HG03103 (cell line): ENCODE measurements at regions not wholly inside any gene's neighbourhood (a gene's known extent, or its start where the extent isn't known, plus 50 kb on each side); places are given as distances from the start of the nearest gene placed in this dataset.

Experiments used
- ATAC-seq: cut with Tn5 transposase; IDR thresholded peaks from one replicate; pipeline ENCODE4 v1.9.1; 2021; ENCODE audit warnings: low read depth; ENCODE audit not compliant: unreplicated experiment

DNA sequence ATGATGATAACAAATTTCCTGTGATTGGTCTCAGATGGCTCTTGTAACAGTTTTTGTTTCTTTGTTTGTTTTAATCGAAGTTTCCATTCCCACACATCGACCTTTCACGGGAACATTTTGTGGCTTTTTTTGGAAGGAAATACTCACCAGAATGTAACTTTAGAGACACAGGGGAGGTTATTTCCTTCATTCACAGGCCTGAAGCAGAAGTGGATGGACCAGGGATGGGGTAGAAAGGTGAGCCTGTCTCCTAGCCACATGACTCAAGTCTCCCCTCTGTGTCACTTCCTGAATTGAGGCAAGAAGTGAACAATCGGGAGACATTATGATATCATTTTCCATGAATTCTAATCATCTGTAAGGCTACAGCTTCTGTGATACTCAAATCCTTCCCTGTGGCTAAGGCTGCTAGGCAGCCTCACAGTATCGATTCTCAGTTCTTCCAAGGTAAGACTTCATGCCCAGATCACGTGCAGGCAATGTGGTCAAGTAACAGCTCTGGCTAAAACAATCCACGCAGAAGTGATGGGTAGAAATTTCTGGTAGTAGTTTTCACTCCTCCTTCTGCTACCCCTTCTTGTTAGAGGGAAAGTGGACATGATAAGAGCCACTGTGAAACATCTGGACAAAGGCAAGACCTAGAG lies 203.9 kb upstream of the NEBL start:
- ATAC-seq = no peak

DNA sequence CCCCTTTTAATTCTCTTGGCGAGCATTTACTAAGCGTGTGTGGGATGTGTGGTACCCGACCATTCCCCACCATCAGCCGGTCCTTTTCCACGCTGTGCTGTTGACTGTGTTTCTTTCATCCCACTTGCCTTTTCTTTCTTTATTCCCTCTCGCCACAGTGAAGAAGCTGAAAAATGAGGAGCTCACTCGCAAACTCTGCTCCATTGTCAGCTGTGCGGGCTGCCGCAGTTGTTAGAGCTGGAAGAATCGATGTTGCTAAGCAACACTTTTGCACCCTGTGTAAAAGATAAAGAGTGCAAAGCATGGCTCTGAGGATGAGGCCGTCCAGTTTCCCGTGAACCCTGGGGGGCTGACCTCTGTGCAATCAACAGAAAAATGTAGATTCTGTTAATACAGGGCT lies 203.1 kb upstream of the NEBL start:
- no peak for ATAC-seq

DNA sequence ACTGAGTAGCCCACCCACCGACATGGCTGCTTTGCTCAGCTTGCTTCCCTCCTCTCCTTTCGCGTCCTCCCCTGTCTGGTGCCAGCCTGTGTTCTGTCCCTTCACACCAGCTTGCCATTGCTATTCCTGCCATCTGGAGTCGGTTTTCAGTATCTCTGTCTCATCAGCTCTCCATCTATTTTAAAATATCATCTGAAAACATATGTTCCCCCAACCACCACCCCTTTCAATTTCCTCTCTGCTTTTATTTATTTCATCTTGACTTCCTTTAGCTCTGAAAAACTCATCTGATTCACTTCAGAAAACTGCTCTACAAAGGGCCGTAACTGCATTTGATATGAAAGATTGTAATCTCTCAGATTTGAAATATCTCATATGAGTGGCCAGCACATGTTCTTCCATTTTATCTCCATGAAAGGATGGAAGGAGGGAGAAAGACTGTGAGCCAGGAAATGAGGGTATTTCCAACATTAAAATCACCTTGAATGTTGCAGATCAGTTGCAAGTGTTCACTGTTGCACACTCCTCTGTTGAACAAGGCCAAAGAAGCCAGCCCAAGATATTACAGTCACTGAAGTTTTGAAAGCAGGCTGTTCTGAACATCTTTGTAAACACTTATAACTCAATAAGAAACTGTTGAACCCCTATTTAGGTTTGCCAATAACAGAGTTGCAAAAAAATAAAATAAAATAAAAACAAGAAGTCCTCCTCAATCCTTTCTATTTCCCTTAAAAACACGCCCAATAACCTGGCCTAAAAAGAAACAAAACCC lies 202.4 kb upstream of the NEBL start:
- ATAC-seq = no peak

DNA sequence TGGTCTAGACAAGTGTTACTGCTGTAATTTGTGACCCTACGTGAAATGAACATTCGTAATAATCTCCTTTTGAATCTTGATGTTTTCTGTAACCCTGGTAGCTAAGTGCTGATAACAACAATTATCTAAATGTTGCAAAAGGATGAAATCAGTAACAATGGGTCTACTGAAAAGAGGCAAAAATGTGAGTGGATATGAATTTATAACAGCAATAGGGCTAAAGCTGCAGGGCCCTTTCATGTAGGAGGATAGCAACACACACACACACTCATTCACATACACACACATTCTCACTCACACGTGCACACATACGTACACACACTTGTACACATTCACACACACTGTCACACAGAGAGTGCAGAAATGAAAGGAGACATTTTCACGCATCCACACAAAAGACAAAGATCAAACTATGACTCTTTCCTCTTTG lies 200.8 kb upstream of the NEBL start:
- ATAC-seq = no peak

- no peak for ATAC-seq
Observed at GRCh38 chr10:21095494-21096055, 198.5 kb upstream of the NEBL start.

GRCh38 chr10:21095073-21095472 lies 198.0 kb upstream of the NEBL start:
- ATAC-seq = no peak

GRCh38 chr10:21092683-21093524 lies 195.8 kb upstream of the NEBL start:
- no peak for ATAC-seq

- no peak for ATAC-seq
Observed at GRCh38 chr10:21090609-21091082, 193.5 kb upstream of the NEBL start.

DNA sequence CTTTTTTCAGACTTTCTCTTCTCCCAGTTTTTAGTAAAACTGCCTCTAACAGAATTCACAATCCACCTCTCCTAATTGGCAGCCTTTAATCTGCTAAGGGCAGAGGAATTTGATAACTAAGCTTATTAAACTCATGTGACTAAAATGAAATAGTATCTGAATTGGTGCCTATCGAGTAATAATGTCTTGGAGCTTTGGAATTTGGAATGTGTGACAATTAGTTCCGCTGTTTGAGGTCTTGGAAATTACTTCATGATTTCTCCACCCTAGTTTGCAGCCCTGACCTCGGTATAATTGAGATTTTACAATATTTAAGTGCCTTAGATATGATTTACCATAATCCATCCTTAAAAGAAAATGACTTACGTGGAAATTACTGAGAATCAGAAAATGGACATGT lies 190.4 kb upstream of the NEBL start:
- ATAC-seq = no peak

DNA sequence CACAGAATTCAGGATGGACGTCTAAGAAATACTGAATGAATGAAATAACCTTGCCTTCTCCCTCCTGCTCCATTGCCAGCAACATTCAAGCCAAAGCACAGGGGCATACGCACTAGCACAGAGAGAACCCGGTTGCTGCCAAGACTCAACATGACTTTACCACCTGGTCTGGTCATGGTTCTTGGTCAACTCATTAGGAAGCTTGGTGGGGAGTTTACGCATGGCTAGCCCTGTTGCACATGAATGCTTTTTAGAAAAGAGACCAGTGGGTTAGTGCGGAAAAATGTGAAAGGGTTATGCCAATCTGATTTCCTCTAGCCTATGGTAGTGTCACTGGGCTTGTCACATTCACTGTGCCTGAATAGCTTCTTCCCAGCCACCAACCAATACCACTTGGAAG lies 187.6 kb upstream of the NEBL start:
- no peak for ATAC-seq

GRCh38 chr10:21083861-21084260 lies 186.8 kb upstream of the NEBL start:
- ATAC-seq = no peak

- ATAC-seq = no peak
Observed at GRCh38 chr10:21082206-21082605, 185.1 kb upstream of the NEBL start.

- ATAC-seq = no peak
Observed at GRCh38 chr10:21080261-21080660, 183.2 kb upstream of the NEBL start.

DNA sequence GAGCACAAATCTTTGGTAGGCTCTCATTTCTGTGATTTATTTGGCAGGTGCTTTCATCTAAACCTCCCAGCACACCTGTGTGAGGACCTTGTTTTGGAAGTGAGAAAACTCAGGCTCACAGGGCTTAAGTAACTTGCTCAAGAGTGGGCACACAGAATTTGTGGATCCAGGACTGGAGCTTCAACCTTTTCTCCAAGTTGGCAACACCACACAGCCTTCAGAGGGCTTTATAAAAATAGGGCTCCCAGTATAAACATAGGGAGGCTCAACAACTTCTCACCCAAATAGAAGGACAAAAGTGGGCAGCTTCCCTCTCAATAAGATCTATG lies 182.2 kb upstream of the NEBL start:
- no peak for ATAC-seq

DNA sequence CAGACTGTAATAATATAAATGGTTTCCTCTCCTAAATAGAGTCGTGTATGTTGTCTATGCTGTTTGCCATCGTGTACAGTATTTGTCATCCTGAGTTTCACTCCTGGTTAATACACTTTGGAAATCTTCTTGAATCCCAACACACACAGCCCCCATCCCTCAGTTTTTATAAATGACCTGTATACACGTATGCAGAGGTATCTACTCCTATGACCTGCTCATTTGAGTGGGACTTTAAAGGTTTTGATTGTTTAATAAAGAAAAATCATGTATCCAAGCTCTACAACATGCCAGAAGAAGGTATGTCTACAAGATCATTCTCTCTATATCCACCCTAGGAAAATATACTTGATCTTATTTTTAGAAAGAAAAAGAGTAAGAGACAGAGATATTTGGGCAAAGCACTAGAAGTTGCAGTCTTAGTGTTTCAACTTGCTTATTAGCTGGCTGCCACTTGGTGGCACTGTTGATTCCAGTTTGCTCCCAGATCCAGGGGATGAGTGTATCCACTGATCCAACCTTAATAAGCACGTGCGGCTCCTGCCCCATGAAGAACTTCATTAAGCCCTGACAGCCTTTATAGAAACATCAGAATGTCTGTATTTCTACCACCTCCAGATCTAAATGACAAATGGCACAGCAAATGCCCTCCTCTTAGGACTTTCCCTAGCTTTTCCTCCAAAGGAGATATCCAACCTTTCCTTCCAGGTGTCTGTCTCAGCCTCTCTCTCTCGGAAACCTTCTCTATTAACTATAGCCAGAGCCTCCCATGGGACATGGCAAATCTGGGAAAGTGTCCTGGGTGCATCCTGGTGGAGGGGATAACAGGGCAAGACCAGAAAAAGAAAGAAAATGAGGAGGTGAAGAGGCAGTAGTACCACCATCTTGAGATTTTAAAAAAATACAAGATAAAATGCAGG lies 181.6 kb upstream of the NEBL start:
- peak; percentile 73 for ATAC-seq

DNA sequence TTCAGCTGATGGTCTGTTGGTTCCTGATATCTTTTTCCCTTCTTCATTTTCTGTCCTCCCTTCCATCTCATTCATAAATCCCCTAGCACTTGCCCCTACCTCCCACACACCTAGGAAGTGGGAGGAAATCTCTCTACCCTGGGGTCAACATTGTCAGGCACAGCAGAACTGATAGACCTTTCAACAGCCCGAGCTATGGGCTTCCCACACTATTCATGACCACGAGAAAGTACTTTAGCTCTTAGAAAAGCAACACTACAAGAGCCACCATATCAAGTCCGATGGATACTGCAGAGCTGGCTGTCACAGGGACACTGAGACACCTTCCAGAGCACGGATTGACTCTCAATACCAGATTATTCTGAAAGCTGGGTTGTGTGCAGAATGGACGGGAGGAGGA lies 180.6 kb upstream of the NEBL start:
- ATAC-seq = no peak

- no peak for ATAC-seq
Observed at GRCh38 chr10:21076381-21076780, 179.3 kb upstream of the NEBL start.

- no peak for ATAC-seq
Observed at GRCh38 chr10:21075880-21076279, 178.8 kb upstream of the NEBL start.

GRCh38 chr10:21071001-21071673 lies 174.0 kb upstream of the NEBL start:
- no peak for ATAC-seq
